GM12892 (cell line): ENCODE measurements at regions not wholly inside any gene's neighbourhood (a gene's known extent, or its start where the extent isn't known, plus 50 kb on each side); places are given as distances from the start of the nearest gene placed in this dataset.

Experiments
- POLR2AphosphoS5 ChIP-seq: IDR thresholded peaks from 2 replicates; pipeline ENCODE4 v1.6.1; 2011; ENCODE audit warnings: low read depth, low read length, control low read depth
- TAF1 ChIP-seq: IDR thresholded peaks from 2 replicates; pipeline ENCODE4 v1.6.1; 2011; ENCODE audit warnings: low read depth, mild to moderate bottlenecking, control low read depth, low read length, borderline replicate concordance

- no peak for TF ChIP-seq TAF1
- no peak for TF ChIP-seq POLR2AphosphoS5
These were observed 445.6 kb downstream of the ACTL7B start for GRCh38 chr9:108410161-108410560.
